Activated CD4-positive, alpha-beta T cell treated with anti-CD3 and anti-CD28 coated beads, Interleukin-2, amount 50 U/mL, for 24 hours (primary cell): ENCODE measurements at regions not wholly inside any gene's neighbourhood (a gene's known extent, or its start where the extent isn't known, plus 50 kb on each side); places are given as distances from the start of the nearest gene placed in this dataset.
A peak's percentile ranks its signal among the peaks of the same experiment; 100 is the strongest.

ENCODE experiments used
- DNase-seq, 2 donors: peaks; one replicate each; pipeline ENCODE4 v3.0.0-alpha.2; 2020; ENCODE audit warnings: low read depth in 1 of 2, low spot score in 1 of 2

DNA sequence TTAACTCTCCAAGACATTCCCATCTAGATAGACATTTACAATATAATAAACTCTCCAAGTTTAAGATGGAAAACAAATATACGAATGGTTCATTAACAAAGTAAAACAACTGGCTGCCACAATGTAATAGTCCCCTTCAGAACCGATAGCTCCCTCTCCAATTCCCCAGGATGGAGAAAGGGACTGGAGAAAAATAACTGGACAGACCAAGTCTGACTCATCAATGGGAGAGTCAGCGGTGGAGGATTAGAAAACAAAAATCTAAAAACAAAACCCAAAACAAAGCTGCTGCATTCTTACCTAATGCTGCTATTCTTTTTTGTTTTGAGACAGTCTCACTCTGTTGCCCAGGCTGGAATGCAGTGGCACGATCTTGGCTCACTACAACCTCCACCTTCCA lies 468.1 kb downstream of the SHQ1 start:
- no peak for DNase-seq

DNA sequence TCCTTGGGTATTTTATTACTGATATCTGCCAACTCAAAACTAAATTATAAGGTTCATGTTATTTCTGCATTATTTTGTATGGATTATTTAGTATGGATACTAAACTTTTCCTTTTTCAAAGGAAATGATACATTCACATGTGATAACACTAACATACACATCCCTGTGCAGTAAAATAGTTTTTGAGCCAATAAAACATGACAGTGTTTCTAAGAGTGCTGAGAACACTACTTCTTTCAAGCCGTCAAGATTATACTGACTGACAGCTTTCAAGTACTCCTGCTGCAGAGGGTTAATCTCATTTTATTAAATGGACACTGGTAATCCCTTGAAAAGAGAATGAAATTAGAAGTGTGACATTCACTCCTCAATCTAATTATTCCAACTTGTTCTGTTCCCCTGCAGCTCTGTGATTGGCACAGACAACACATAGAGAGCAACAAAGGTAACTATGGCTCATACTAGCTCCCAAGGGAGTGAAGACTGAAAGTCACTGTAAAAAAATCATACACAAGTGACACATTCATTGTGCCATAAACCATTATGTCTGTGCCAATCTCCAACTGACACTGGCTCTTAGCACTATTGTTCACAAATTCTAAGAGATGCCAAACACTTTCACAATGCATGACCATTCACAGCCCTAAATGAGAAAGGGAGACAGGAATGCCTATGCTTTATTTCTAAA lies 468.6 kb downstream of the SHQ1 start:
- no peak for DNase-seq

DNA sequence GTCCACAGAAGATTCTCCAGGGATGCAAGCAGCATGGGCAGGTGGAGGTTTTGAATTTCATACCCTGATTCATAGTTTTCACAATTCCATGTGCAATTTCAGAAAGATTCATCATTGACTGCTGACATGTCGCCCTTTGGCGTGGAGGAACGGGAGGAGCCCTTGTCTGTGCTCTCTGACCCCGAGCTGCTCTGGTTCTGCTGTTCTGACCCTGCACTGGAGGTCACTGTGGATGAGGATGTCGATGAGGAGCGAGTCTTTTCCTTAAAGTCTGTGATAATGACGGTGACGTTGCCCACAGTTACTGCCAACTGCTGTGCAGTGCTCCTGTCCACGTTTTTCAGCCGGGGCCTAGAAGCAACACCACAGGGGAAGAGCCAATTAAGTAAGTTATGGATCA lies 470.0 kb downstream of the SHQ1 start:
- DNase-seq = no peak

GRCh38 chr3:72376956-72377710 lies 471.1 kb downstream of the SHQ1 start:
- no peak for DNase-seq

GRCh38 chr3:72375237-72376076 lies 472.8 kb downstream of the SHQ1 start:
- peak in 1 of 2 donors; percentile 59 for DNase-seq

- DNase-seq = no peak
Measured at GRCh38 chr3:72373139-72373538, 475.1 kb downstream of the SHQ1 start.

- DNase-seq = no peak
Measured at GRCh38 chr3:72372161-72372560, 476.1 kb downstream of the SHQ1 start.

DNA sequence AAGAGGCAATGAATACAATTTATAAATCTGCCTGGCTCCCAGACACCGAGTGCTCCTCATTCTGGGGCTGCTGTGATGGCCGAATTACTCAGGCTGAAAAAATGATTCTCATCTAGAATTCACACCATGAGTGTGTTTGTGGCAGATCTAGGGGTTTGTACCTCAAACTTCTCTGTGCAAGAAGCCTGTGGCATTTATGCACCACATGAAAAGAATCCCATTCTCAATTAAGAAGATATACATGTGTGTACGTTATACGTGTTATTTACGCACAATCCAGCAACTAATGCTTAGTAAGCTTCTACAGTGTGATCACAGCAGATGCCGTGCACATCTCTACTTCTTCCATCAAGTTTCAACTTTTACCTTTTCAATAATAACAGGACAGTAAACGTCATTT lies 476.8 kb downstream of the SHQ1 start:
- no peak for DNase-seq

DNA sequence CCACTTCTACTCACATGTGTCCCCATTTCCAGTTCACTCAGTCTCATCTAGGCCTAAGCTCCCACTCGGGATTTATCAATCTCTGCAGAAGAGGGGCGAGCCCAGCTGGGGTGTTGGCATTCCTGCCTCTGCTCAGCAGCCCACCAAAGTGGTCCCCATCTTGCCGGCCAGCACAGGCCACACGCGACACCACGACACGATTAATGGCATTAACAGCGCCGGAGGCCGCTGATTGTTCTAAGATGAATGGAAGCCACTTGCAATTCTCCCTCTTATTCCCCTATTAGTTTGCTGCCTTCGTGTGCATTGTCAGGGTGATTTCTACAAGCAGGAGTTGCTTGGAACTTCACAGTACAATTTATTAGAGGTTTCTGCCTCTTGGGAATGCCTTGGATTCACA lies 477.3 kb downstream of the SHQ1 start:
- DNase-seq = no peak

GRCh38 chr3:72369681-72370080 lies 478.6 kb downstream of the SHQ1 start:
- no peak for DNase-seq

GRCh38 chr3:72368331-72368975 lies 479.8 kb downstream of the SHQ1 start:
- no peak for DNase-seq

DNA sequence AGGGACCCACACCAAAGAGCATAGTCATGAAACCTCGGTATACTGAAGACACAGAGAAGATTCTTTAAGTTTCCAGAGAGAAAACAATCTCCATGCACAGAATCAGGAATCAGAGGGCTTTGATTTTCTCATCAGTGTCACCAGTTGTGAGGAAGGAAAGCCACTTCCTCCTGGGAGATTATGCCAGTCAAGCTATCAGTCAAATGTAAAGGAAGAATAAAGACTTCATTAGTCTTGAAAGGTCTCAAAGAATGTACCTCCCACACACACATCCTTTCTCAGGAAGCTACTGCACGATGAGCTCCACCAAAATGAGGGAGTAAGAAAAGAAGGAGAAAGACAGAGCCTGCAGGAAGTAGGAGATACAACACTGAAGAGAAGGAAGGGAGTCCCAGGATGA lies 486.3 kb downstream of the SHQ1 start:
- no peak for DNase-seq

- DNase-seq = no peak
Measured at GRCh38 chr3:72359743-72360142, 488.5 kb downstream of the SHQ1 start.

DNA sequence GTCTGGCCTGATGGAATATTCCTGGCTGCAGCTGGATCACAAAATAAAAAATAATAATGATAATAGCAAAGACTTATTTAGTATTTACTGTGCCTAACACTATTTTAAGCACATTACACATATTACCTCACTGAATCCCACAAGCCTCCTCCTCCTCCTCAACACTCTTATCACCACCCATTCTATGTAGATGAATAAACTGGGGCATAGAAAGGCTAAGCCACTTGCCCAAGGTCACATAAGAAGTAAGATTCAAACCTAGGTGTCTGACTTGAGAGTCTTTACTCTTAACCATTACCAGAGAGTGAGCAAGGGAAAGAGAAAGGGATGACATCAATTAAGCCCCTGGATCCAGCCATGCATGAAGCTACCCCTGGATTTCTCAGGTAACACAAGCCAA lies 493.1 kb downstream of the SHQ1 start:
- no peak for DNase-seq

- DNase-seq = no peak
Measured at GRCh38 chr3:72354486-72354885, 493.8 kb downstream of the SHQ1 start.

GRCh38 chr3:72353236-72354128 lies 494.8 kb downstream of the SHQ1 start:
- DNase-seq = no peak

- no peak for DNase-seq
Measured at GRCh38 chr3:72352176-72352575, 496.1 kb downstream of the SHQ1 start.

GRCh38 chr3:72351536-72351935 lies 496.7 kb downstream of the SHQ1 start:
- no peak for DNase-seq

DNA sequence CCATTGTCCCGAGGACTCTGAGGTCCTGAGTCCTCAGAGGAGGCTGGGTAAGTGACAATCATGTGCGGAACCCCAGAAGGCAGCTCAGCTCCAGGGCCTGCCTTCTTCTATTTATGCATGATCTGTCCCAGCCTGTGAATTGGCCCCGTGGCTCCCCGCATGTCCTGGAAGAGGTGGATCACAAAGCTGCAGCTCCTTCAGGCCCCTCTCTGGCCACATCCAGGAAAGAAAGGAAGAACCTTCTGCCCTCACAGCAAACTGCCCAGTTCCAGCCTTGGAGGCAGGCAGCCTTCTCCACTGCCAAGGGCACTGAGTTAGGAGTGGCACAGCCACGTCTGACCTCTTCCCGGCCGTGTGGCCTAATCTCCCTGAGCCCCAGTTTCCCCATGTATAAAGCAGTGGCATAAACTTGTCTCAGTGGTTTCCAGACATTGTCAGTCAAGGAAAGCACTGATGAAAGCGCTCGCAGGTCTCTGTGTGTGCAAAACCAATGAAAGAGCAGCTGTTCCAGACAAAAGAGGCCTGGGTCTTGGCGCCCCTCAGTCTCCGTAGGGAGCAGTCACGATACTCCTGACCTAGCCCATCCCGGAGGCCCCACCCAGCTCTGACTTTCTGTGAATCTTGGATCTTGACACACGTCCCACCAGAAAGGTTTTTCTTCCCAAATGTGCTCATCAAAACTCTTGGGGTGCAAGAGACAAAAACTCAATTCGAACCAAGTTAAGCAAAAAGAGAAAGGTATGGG lies 497.3 kb downstream of the SHQ1 start:
- DNase-seq = no peak

DNA sequence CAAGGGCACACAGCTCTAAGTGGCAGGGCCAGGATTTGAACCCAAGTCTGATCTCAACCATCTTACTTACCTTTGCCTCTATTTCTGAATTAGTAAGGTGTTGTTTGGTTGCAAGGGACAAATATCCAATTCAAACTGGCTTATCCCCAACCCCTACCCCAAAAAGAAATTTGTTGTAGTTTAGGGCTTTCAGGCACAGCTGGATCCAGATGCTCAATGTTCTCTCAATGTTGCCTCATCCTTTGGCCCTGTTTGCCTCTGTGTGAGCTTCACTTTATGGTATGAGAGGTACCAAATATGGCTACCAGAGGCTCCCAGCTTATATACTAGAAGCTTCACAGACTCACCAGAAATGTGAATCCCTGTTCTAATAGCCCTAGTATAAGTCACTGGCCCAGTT lies 499.9 kb downstream of the SHQ1 start:
- DNase-seq = no peak
